Kidney (tissue), 13 donors: ENCODE measurements at regions not wholly inside any gene's neighbourhood (a gene's known extent, or its start where the extent isn't known, plus 50 kb on each side); places are given as distances from the start of the nearest gene placed in this dataset.

Experiments used
- DNase-seq, 5 donors: peaks; one replicate each; pipeline ENCODE4 v3.0.0-alpha.2; 2013 to 2020
- FAIRE-seq: peaks from 2 replicates; lab custom pipeline; 2012; peaks lifted over from hg19 to GRCh38; lab: Jason Lieb, UNC
- H3K27ac ChIP-seq, 2 donors: one replicate each; pipeline ENCODE4 v1.7.0; 2013; ENCODE audit warnings: low read depth in 2 of 2, low read length in 2 of 2, inconsistent platforms in 1 of 2
- H3K27me3 ChIP-seq: one replicate; pipeline ENCODE4 v1.7.1; 2013; ENCODE audit warnings: low read length, inconsistent platforms; ENCODE audit not compliant: control insufficient read depth, insufficient read depth
- H3K36me3 ChIP-seq, 3 donors: one replicate each; pipeline versions ENCODE4 v1.7.0 to v1.7.1; 2013; ENCODE audit warnings: low read length in 3 of 3, control low read depth in 1 of 3, inconsistent platforms in 1 of 3; ENCODE audit not compliant: insufficient read depth in 3 of 3, control insufficient read depth in 2 of 3
- H3K4me1 ChIP-seq, 3 donors: one replicate each; pipeline versions ENCODE4 v1.7.0 to v1.7.1; 2013; ENCODE audit warnings: low read length in 3 of 3, inconsistent platforms in 1 of 3, low read depth in 1 of 3; ENCODE audit not compliant: control insufficient read depth in 2 of 3, insufficient read depth in 2 of 3
- H3K4me3 ChIP-seq, 3 donors: one replicate each; pipeline versions ENCODE4 v1.7.0 to v1.8.1; 2013; ENCODE audit warnings: low read length in 3 of 3, control low read depth in 1 of 3, inconsistent platforms in 1 of 3
- H3K9ac ChIP-seq, 3 donors: one replicate each; pipeline versions ENCODE4 v1.7.0 to v1.7.1; 2013; ENCODE audit warnings: low read length in 3 of 3, control low read depth in 1 of 3, inconsistent platforms in 1 of 3
- H3K9me3 ChIP-seq, 3 donors: one replicate each; pipeline versions ENCODE4 v1.7.0 to v1.7.1; 2013; ENCODE audit warnings: low read length in 3 of 3, control low read depth in 1 of 3, inconsistent platforms in 1 of 3; ENCODE audit not compliant: control insufficient read depth in 2 of 3, insufficient read depth in 1 of 3
- CTCF ChIP-seq: IDR thresholded peaks from 3 replicates; pipeline ENCODE4 v1.5.1; 2012; ENCODE audit warnings: mild to moderate bottlenecking, moderate library complexity, borderline replicate concordance; ENCODE audit not compliant: insufficient read depth; ENCODE audit errors: extremely low read depth
- intact Hi-C: fragments of 100-400 bp; cut with DNase I; formaldehyde crosslinking; loops from one replicate; pipeline ENCODE4 v1.11.1; 2022
- donor health status: control.
- donor health status: control.
- donor health status: control.
- donor health status: control.
- donor health status: control.
- donor health status: DM: yes; HTN: yes; CAD: no.
- donor health status: Normal renal cell carcinoma (clear cell type).

- H3K9ac ChIP-seq, result no peak overlapping the region
- intact Hi-C loops, result no loop called here
- H3K27me3 ChIP-seq, result no peaks in the 10 kb centered on the region
- H3K27ac ChIP-seq, result no peak overlapping the region
- H3K4me3 ChIP-seq, result no peak overlapping the region
- H3K4me1 ChIP-seq, result no peaks in the 10 kb centered on the region
- FAIRE-seq (no peak), DNase-seq (no peak)
- no peak for TF ChIP-seq CTCF
- H3K9me3 ChIP-seq, result no peaks in the 10 kb centered on the region
- no peaks in the 10 kb centered on the region for H3K36me3 ChIP-seq
Measured at GRCh38 chr4:175480404-175480803, 331.7 kb downstream of the GPM6A start.

- H3K9ac ChIP-seq, result no peak overlapping the region
- intact Hi-C loops, result no loop called here
- H3K9me3 ChIP-seq, result peaks cover 0 to 2% (median 0%) of the 10 kb centered on the region in 3 donors
- H3K27ac ChIP-seq, result no peak overlapping the region
- no peak for TF ChIP-seq CTCF
- no peaks in the 10 kb centered on the region for H3K27me3 ChIP-seq
- no peak overlapping the region for H3K4me3 ChIP-seq
- FAIRE-seq, result no peak
- DNase-seq, result peak in 1 of 5 donors; percentile 72
- no peaks in the 10 kb centered on the region for H3K4me1 ChIP-seq
- H3K36me3 ChIP-seq, result no peaks in the 10 kb centered on the region
Measured at GRCh38 chr4:175499735-175500352, 312.2 kb downstream of the GPM6A start.

DNA sequence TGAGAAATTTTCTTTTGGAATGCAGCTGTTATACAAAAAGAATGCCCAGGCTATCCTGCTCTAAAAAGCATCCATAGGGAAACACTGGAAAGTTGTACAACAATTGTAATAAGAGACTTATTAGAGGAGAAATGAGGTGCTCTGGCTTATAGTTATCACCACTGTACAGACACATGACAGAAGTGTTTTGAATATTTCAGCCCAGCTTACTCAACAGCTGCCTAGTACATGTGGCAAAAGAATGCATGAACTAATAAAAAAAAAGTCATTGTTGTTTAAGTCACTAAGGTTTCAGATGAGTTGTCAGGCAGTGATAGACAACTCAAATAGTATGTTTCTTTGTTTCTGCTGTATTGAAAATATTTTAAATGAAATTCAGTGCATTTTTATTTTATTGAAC is 307.7 kb downstream of the GPM6A start:
- intact Hi-C loops, result no loop called here
- no peak overlapping the region for H3K4me3 ChIP-seq
- no peak for FAIRE-seq
- H3K27ac ChIP-seq, result no peak overlapping the region
- no peak for TF ChIP-seq CTCF
- no peaks in the 10 kb centered on the region for H3K9me3 ChIP-seq
- H3K27me3 ChIP-seq, result no peaks in the 10 kb centered on the region
- DNase-seq, result no peak
- no peaks in the 10 kb centered on the region for H3K4me1 ChIP-seq
- no peak overlapping the region for H3K9ac ChIP-seq
- no peaks in the 10 kb centered on the region for H3K36me3 ChIP-seq

- FAIRE-seq (no peak), DNase-seq (no peak)
- H3K4me1 ChIP-seq, result no peaks in the 10 kb centered on the region
- H3K27ac ChIP-seq, result no peak overlapping the region
- no peaks in the 10 kb centered on the region for H3K27me3 ChIP-seq
- no peak overlapping the region for H3K9ac ChIP-seq
- no peaks in the 10 kb centered on the region for H3K9me3 ChIP-seq
- intact Hi-C loops, result no loop called here
- no peaks in the 10 kb centered on the region for H3K36me3 ChIP-seq
- TF ChIP-seq CTCF, result no peak
- H3K4me3 ChIP-seq, result no peak overlapping the region
Measured at GRCh38 chr4:175509320-175509719, 302.7 kb downstream of the GPM6A start.
